Endothelial cell of umbilical vein (primary cell): ENCODE measurements at regions not wholly inside any gene's neighbourhood (a gene's known extent, or its start where the extent isn't known, plus 50 kb on each side); places are given as distances from the start of the nearest gene placed in this dataset.

ENCODE experiments used
- BruUV-seq: library from RNA; stranded (reverse); fragments of 400-500 nt; replicated peaks from 2 replicates; lab custom pipeline; 2021; lab: Mats Ljungman, UMichigan
- CTCF ChIA-PET: fragments of 300-600, 350-600 bp; sonication (Branson Sonifier 250); formaldehyde crosslinking; loops from one replicate; lab custom pipeline; 2021; ENCODE audit warnings: antibody characterized with exemption, inconsistent platforms; lab: Charles Lee
- POLR2A ChIA-PET: fragments of 300-600, 350-600 bp; sonication (Branson Sonifier 250); formaldehyde crosslinking; loops from one replicate; lab custom pipeline; 2021; ENCODE audit warnings: antibody characterized with exemption, inconsistent platforms; lab: Charles Lee
- DNase-seq: peaks from one replicate; pipeline ENCODE4 v3.0.0-alpha.2; 2011; ENCODE audit warnings: low read depth, low spot score
- FAIRE-seq: peaks from 2 replicates; lab custom pipeline; 2011; peaks lifted over from hg19 to GRCh38; lab: Jason Lieb, UNC
- H2AFZ ChIP-seq: 2 replicates; pipeline ENCODE4 v1.6.0; 2012; ENCODE audit warnings: low read depth, low read length, control low read depth, inconsistent platforms
- H3K27ac ChIP-seq: 2 replicates; pipeline ENCODE4 v1.5.1; 2011; ENCODE audit warnings: low read depth, mild to moderate bottlenecking, control low read depth, low read length, moderate library complexity; ENCODE audit not compliant: insufficient read depth
- H3K27me3 ChIP-seq, 2 experiments: 2 replicates each; pipeline versions ENCODE4 v1.6.0 to v1.6.1; 2011; ENCODE audit warnings: low read length in 2 of 2, mixed read lengths in 1 of 2; ENCODE audit not compliant: control insufficient read depth in 2 of 2, insufficient read depth in 2 of 2
- H3K36me3 ChIP-seq, 2 experiments: 2 replicates in 1 of 2; 3 replicates in 1 of 2; pipeline ENCODE4 v1.5.1; 2011; ENCODE audit warnings: low read length in 2 of 2, mild to moderate bottlenecking in 1 of 2, moderate library complexity in 1 of 2; ENCODE audit not compliant: control insufficient read depth in 2 of 2, insufficient read depth in 2 of 2; ENCODE audit errors: extremely low read depth in 1 of 2
- H3K4me1 ChIP-seq: 3 replicates; pipeline ENCODE4 v1.5.1; 2011; ENCODE audit warnings: mild to moderate bottlenecking, low read length; ENCODE audit not compliant: control insufficient read depth, insufficient read depth; ENCODE audit errors: extremely low read depth
- H3K4me2 ChIP-seq: 2 replicates; pipeline ENCODE4 v1.6.1; 2011; ENCODE audit warnings: low read length, control low read depth, mixed read lengths; ENCODE audit not compliant: insufficient read depth
- H3K4me3 ChIP-seq, 3 experiments: fragments of 200-600 bp in 1 of 3; sonication (generic), shearing (Covaris generic) in 1 of 3; replicated peaks in 1 of 3; 2 replicates each; pipeline ENCODE4 v1.5.1; 2011 to 2016; ENCODE audit warnings: control low read depth in 3 of 3, low read length in 3 of 3, mild to moderate bottlenecking in 2 of 3, inconsistent platforms in 1 of 3, low read depth in 1 of 3, moderate library complexity in 1 of 3; ENCODE audit not compliant: insufficient read depth in 1 of 3
- H3K79me2 ChIP-seq: 2 replicates; pipeline ENCODE4 v1.6.0; 2012; ENCODE audit warnings: low read length, inconsistent platforms; ENCODE audit not compliant: control insufficient read depth, insufficient read depth
- H3K9ac ChIP-seq: replicated peaks from 2 replicates; pipeline ENCODE3; 2011; ENCODE audit warnings: low read length, control low read depth; ENCODE audit not compliant: insufficient read depth; ENCODE audit errors: extremely low read depth
- H3K9me1 ChIP-seq: replicated peaks from 3 replicates; pipeline ENCODE4 v1.6.0; 2011; ENCODE audit warnings: mild to moderate bottlenecking, low read length; ENCODE audit not compliant: control insufficient read depth, insufficient read depth; ENCODE audit errors: extremely low read depth
- H3K9me3 ChIP-seq: replicated peaks from 2 replicates; pipeline ENCODE4 v1.5.1; 2012; ENCODE audit warnings: low read length, inconsistent platforms; ENCODE audit not compliant: control insufficient read depth, insufficient read depth
- H4K20me1 ChIP-seq: replicated peaks from 2 replicates; pipeline ENCODE3; 2011; ENCODE audit warnings: mild to moderate bottlenecking, low read length; ENCODE audit not compliant: control insufficient read depth, insufficient read depth; ENCODE audit errors: extremely low read depth
- EZH2 ChIP-seq: IDR thresholded peaks from 2 replicates; pipeline ENCODE4 v1.6.1; 2012; ENCODE audit warnings: borderline replicate concordance, low read depth, mild to moderate bottlenecking, moderate library complexity, low read length, inconsistent platforms; ENCODE audit not compliant: severe bottlenecking
- FOS ChIP-seq: IDR thresholded peaks from 2 replicates; pipeline ENCODE4 v1.6.1; 2011; ENCODE audit warnings: mild to moderate bottlenecking, low read length, moderate library complexity, borderline replicate concordance; ENCODE audit not compliant: insufficient read depth
- GATA2 ChIP-seq: IDR thresholded peaks from 2 replicates; pipeline ENCODE4 v1.7.0; 2011; ENCODE audit warnings: low read depth, mild to moderate bottlenecking, moderate library complexity, mixed read lengths, low read length; ENCODE audit not compliant: insufficient read length, insufficient read depth
- JUN ChIP-seq: IDR thresholded peaks from 2 replicates; pipeline ENCODE4 v1.6.1; 2011; ENCODE audit warnings: borderline replicate concordance, low read depth; ENCODE audit not compliant: insufficient read length, insufficient read depth
- MYC ChIP-seq: IDR thresholded peaks from one replicate; pipeline ENCODE4 v1.6.1; 2011; ENCODE audit warnings: mild to moderate bottlenecking, low read depth, low read length
- POLR2A ChIP-seq: IDR thresholded peaks from 2 replicates; pipeline ENCODE4 v1.6.1; 2012; ENCODE audit warnings: low read depth, mild to moderate bottlenecking, control low read depth, low read length
- POLR2AphosphoS5 ChIP-seq: IDR thresholded peaks from 2 replicates; pipeline ENCODE4 v1.6.1; 2012; ENCODE audit warnings: low read depth, mild to moderate bottlenecking, control low read depth, low read length, moderate library complexity; ENCODE audit not compliant: insufficient read depth
- dilution Hi-C: fragments of 300-500 bp; cut with MboI; formaldehyde crosslinking; loops from one replicate; pipeline ENCODE4 v1.15.0; 2019; ENCODE audit warnings: low sequenced_read_pairs; ENCODE audit not compliant: extremely low pct_ligation_motif_present
- intact Hi-C: fragments of 100-400 bp; cut with micrococcal nuclease; formaldehyde crosslinking; loops from one replicate; pipeline ENCODE4 v1.10.0; 2022
- TF ChIP-seq, protein P1 (sequence below): IDR thresholded peaks from 2 replicates; pipeline ENCODE4 v1.6.1; 2011; ENCODE audit not compliant: insufficient read depth, insufficient read length
- TF ChIP-seq, protein P2 (sequence below), 2 donors: IDR thresholded peaks; 1 replicate in 1 of 2; 2 replicates in 1 of 2; pipeline ENCODE4 v1.5.1; 2011; ENCODE audit warnings: low read length in 2 of 2, mild to moderate bottlenecking in 2 of 2, moderate library complexity in 2 of 2, control low read depth in 1 of 2, inconsistent platforms in 1 of 2, low read depth in 1 of 2; ENCODE audit not compliant: insufficient read depth in 1 of 2; ENCODE audit errors: extremely low read depth in 1 of 2

DNA sequence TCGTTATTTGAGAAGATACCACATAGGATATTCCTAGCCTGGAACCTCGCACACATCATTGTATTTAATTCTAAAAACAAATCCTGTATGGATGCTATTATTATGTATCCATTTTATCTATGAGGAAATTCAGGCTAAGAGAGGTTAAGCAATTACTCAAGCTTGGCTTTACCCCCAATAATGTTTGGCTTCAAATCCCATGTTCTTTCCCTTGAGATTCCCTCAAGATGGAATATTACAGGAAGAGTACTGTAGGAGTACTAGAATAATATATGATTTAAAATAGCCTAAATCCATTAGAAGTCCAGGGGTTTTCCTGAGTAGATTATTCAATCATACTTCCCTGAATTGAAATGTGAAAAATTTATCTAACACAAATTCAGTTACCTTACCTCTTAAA is 630.2 kb downstream of the ZNF385D start:
- Histone ChIP-seq H2AFZ (no peak overlapping the region), H3K4me3 (no peak overlapping the region), H3K9me1 (no peaks in the 10 kb centered on the region), H3K36me3 (no peaks in the 10 kb centered on the region), H3K9ac (no peak overlapping the region), H3K4me2 (no peak overlapping the region), H3K27ac (no peak overlapping the region), H4K20me1 (no peaks in the 10 kb centered on the region), H3K79me2 (no peaks in the 10 kb centered on the region), H3K4me1 (no peaks in the 10 kb centered on the region), H3K27me3 (no peaks in the 10 kb centered on the region), H3K9me3 (no peaks in the 10 kb centered on the region)
- dilution Hi-C loops, result no loop called here
- CTCF ChIA-PET, result no interaction called here
- POLR2A ChIA-PET, result no interaction called here
- no peak for FAIRE-seq
- TF ChIP-seq POLR2A, result no peak
- DNase-seq, result no peak
- intact Hi-C loops, result no loop called here
- BruUV-seq, result no TSS peak

DNA sequence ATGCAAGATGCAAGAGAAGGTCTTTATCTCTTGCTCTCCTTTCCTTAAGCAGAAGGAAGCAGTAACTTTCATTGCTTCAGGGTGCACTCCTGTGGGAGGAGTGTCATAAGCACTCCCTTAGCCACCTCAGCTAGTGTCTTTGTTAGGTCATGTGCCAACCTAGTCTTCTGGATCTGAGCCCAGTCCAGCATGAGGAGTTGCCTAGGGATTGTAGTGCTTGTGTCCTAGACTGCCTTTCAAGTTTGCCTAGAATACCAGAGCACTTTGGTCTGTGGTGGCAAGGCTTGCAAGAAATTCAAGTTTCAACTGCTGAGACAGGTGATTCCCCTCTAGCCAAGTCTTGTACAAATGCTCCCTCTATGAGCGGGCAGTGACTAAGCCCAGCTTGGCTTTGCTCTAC is 633.6 kb downstream of the ZNF385D start:
- no peak for FAIRE-seq
- intact Hi-C loops, result no loop called here
- no peak overlapping the region for H3K27ac ChIP-seq
- no peak overlapping the region for H3K4me2 ChIP-seq
- no peaks in the 10 kb centered on the region for H4K20me1 ChIP-seq
- H3K79me2 ChIP-seq, result no peaks in the 10 kb centered on the region
- no peak for DNase-seq
- no peaks in the 10 kb centered on the region for H3K9me3 ChIP-seq
- ChIA-PET POLR2A (no interaction called here), CTCF (no interaction called here)
- dilution Hi-C loops, result no loop called here
- no peaks in the 10 kb centered on the region for H3K4me1 ChIP-seq
- no TSS peak for BruUV-seq
- H3K9ac ChIP-seq, result no peak overlapping the region
- H3K36me3 ChIP-seq, result no peaks in the 10 kb centered on the region
- TF ChIP-seq, protein P1, sequence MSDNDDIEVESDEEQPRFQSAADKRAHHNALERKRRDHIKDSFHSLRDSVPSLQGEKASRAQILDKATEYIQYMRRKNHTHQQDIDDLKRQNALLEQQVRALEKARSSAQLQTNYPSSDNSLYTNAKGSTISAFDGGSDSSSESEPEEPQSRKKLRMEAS, result no peak
- TF ChIP-seq FOS (no peak), POLR2A (no peak), MYC (no peak), GATA2 (no peak), POLR2AphosphoS5 (no peak), EZH2 (no peak), JUN (no peak)
- TF ChIP-seq, protein P2, sequence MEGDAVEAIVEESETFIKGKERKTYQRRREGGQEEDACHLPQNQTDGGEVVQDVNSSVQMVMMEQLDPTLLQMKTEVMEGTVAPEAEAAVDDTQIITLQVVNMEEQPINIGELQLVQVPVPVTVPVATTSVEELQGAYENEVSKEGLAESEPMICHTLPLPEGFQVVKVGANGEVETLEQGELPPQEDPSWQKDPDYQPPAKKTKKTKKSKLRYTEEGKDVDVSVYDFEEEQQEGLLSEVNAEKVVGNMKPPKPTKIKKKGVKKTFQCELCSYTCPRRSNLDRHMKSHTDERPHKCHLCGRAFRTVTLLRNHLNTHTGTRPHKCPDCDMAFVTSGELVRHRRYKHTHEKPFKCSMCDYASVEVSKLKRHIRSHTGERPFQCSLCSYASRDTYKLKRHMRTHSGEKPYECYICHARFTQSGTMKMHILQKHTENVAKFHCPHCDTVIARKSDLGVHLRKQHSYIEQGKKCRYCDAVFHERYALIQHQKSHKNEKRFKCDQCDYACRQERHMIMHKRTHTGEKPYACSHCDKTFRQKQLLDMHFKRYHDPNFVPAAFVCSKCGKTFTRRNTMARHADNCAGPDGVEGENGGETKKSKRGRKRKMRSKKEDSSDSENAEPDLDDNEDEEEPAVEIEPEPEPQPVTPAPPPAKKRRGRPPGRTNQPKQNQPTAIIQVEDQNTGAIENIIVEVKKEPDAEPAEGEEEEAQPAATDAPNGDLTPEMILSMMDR (IDR thresholded peaks at IDR 0.05; ENCODE audit: extremely low read depth in 1 of 2, insufficient read depth in 1 of 2, low read depth in 1 of 2, low read length in 2 of 2), result no peak
- no peak overlapping the region for H2AFZ ChIP-seq
- H3K4me3 ChIP-seq, result no peak overlapping the region
- no peaks in the 10 kb centered on the region for H3K27me3 ChIP-seq
- no peaks in the 10 kb centered on the region for H3K9me1 ChIP-seq
